HG03108 (cell line): ENCODE measurements at regions not wholly inside any gene's neighbourhood (a gene's known extent, or its start where the extent isn't known, plus 50 kb on each side); places are given as distances from the start of the nearest gene placed in this dataset.

Experiments
- ATAC-seq: cut with Tn5 transposase; IDR thresholded peaks from one replicate; pipeline ENCODE4 v1.9.1; 2021; ENCODE audit warnings: moderate library complexity; ENCODE audit not compliant: unreplicated experiment

DNA sequence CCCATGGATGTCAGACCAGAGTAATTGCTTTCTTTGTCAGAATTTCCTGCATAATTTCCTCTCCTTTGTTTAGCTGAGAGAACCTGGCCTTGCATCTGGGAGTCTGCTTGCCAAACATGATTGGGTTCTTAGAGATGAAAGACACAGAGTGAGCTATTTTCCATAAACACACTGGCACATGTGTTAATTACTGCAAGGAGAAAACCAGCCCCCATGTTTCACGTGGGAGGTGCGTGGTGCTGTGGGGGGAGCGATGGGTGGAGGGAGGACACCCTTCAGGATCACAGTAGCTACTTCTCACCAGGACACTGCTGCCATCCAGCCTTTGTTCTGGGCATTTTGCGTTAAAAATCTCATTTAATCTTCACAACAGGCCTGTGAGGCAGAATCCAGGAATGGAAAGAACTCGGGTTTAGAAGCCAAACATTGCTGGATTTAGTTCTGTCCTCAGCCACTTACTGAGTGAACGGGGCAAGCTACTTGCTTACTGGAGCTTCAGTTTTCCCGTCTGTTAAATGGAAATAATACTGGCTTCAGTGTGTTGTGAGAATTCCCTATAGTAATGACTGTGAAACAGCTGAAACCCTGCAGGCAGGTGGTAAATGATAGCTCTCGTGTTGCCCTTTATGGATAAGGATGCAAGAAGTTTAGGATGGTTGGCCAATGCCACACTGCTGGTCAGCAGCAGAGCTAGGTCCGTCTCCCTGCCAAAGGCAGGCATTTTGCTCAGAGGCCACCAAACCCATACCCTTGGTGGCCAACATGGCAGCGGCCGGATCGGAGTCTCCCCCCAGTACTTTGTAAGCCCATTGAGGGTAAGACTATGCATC lies 100.1 kb upstream of the ASAP2 start:
- no peak for ATAC-seq

DNA sequence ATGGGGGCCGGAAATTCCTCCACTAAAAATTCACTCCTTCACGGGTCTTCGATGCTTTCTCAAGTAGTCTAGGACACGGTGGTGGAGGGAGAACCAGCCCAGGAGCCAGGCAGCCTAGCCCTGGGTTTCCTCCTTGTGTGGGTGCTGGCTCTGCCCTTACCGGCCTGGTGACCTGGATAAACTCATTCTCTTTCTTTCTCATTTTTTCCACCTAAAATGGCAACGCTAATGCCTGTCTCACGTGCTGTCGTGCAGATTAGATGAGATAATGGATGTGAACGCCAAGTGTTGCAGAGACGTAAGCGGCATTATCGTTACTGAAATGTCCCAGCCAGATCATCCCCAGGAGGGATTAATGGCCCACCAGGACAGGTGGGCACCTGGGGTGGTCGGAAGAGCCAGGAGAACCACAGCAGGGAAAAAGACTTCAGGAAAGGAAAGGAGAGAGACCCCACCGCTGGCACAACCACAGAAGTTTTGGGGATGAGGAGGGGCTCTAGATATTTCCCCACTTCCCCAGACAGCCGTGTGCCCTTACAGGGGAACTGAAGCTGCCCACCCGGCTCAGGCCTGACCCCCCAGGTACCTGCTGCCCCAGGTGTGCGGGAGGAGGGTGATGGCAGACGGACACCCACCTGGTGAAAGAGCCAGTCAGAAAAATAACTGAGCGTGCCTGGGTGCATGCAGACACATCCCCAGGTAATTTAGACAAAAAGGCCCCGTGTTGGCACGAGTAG lies 100.8 kb upstream of the ASAP2 start:
- no peak for ATAC-seq

DNA sequence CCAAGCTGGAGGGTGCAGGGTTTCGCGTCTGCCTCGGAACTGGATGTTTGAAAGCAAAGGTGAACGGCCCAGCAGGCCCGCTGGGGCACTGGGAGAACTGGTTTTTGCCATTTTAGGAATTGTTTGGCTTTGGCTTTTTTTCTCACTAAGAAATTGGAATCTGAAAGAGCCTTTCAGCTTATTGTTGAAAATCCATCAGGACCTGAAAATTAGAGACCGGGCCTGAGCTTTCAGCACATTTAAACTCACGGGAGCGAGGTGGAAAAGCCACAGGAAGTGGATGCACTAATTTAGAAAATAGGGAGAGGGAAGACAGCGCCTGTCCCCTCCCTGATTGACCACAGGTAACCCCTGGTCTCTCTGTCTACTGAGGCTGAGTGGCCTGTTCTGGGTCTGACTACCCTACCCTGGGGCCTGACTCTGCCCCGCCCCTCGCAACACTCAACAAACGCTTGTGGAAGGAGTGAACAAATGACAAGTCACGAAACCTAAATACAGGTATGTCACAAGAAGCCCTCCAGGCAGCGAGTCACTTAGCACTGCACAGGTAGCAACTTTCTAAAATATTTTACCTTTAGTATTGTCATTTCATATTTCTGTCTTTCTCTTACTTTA lies 100.3 kb upstream of the MBOAT2 start:
- no peak for ATAC-seq

DNA sequence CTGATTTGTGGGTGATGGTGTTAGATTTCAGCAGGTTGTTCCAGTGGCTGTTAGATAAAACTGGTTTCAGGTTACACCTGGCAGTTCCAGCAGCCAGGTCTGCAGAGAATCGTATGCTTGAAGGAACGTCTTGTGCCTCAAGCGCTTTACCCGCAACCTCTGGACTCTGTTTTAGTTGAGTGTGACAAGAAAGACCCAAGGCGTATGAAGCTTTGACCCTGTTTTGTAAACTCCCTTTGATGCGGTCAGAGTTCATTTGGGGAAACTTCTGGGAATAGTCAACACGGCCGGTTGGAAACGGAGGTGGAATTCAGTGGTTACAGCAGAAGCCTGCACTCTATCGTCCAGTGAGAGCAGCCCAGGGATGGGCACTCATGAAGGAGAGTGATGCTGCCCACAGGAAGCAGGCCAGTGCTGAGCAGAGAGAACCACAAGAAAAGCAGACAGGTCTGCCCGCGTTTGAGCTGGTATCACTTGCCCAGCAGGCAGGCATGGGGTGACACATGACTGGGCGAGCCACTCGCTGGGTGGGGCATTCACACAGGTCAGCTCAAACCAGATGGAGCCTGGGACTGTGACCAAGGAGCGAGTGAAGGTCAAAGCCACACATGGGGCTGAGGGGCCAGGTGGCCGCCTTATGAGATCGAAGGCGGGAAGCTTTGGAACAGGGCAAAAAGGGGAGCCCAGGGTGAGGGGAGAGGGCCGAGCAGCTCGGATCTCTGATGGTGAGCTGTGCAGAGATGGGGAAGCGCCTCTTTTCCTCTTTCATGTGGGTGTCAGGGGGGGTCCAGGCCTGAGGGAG lies 99.6 kb upstream of the MBOAT2 start:
- ATAC-seq, result no peak

DNA sequence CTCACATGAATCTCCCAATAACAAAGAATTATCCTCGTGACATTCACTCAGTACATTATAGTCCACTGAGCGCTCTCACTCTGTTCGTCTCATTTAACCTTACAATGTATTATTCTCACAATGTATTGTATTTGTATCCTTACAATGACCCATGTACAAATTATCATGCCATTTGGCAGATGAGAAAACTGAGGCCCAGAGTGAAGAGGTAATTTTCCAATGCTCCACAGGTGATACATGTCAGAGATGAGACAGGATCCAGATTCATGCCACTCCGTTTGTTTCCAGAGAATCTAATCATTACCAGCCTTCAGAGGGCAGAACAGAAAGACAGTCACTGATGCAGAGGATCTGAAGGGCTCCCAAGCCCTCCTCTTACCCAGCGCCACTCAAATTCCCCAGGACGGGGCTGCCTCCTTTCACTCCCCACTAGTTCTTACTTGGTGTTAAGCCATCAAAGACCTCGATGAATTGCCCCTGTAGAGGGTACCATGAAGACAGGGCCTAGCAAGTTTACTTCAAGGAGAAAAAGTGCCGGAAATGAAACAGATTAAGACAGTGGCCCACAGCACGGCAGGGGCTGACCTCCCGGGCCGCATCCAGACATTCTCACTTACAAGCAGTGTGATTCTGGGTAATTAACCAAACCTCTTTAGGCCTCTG lies 98.4 kb upstream of the MBOAT2 start:
- ATAC-seq, result no peak

DNA sequence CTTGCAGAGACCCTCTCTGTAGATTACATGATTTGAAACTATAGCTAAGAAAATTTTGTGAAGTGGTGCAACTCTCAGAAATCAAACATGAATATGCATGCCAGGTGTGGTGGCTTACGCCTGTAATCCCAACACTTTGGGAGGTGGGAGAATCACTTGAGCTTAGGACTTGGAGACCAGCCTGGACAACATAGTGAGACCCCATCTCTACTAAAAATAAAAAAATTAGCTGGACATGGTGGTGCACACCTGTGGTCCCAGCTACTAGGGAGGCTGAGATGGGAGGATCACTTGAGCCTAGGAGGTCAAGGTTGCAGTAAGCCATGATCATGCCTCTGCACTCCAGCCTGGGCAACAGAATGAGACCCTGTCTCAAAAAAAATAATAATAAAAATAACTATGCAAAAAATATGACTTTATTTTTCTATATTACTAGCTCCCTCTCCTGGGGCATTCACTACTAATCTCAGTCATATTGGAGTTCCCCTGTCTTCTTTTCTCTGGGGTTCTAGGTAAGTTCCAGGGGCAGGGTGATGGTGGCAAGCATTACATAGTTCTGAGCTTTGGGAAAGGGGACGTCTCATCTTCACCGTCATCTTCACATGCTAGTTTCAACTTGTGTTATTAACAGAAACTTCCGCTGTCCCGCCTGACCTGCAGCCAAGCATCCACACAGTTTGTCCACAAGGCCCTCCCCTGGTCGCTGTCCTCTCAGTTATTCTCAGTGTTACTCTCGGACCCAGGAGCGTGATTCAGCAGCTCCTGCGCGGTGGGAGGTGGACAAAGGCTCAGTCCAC lies 96.8 kb upstream of the MBOAT2 start:
- ATAC-seq, result peak; percentile 51

DNA sequence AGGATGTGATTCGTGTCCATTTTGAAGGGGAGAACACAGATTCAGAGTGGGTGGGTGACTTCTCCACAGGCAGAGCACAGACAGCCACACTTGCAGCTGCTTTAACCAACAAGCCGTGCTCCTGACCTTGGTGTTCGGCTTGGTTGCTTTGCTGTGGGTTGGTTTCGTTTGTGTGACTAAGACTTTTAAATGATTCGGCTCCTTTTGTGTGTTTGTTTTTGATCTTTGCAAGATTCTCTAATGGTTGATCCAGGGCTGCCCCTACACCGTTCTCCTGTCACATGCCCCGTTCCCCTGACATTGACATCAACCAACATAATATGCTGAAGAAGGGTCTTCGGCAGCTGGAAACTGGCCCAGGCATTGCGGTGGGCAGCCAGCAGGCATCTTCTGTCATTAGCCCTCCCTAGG lies 95.9 kb upstream of the MBOAT2 start:
- ATAC-seq, result no peak

DNA sequence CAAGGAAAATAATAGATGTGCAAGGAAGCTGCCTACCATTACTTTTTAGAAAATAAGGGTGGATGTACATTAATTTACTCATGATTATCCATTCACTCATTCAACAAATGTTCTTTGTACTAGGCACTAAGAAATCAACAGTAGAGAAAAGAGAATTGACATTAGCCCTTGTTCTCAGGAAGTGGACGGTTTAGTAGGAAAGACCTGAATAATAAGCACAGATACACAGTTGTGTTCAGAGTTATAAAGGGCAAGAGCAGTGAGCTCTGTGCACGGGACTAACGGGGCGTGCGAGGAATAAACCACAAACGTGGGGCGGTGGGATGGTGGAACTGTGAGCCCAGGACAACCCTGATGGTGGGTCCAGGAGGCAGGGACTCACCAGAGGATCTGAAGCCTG lies 94.4 kb upstream of the MBOAT2 start:
- no peak for ATAC-seq

DNA sequence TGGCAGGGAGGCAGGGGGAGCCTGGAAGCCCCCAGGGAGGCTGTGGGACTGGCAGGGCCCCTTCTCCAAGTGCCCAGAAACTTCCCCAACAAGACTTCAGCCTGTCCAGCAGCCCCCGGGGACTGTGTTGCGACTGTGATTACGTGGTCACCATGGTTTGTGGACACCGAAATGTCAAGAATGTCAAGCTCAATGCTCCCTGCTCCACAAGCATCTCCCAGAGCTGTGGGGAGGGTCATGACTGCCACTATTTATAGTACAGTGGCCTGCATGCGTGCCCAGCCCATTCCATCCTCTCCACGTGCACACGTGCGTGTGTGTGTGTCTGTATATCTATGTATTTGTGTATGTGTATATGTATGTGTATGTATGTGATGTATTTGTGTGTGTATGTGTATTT lies 93.8 kb upstream of the MBOAT2 start:
- no peak for ATAC-seq

DNA sequence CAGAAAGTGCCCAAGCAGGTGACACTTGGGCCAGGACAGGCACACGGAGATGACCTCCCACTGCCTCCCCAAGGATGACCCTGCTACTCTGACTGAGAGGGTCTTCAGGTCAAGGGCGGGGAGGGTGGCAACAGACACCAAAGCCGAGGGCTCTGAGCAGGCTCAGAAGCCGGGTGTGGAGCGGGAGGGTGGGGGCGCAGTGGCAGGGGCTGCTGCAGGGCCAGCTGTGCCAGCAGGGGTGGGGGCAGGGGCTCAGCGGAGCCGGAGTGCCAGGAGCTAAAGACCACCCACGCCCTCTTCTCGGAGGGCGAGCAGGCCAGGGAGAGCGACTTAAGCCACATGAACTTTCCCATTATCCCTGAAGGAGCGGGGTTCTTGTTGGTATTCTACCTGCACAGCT lies 93.3 kb upstream of the MBOAT2 start:
- no peak for ATAC-seq

DNA sequence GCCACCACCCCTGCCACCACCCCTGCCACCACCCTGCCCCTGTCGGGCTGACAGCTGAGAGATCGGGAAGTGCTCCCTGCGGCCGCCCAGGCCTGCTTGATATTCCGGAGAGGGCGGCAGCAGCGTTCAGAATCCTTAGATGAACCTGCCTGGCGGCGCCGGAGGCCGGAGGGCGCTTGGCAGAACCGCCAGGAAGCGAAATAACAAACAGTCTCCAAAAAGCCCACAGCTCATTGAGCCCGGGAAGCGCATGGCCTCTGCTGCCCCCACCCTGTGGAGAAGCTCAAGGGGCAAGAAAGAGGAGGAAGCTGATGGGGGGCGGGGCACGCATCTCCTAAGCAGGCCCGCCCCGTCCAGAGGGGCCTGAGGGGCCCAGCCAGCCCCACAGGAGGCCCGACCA lies 92.2 kb upstream of the MBOAT2 start:
- ATAC-seq, result no peak

DNA sequence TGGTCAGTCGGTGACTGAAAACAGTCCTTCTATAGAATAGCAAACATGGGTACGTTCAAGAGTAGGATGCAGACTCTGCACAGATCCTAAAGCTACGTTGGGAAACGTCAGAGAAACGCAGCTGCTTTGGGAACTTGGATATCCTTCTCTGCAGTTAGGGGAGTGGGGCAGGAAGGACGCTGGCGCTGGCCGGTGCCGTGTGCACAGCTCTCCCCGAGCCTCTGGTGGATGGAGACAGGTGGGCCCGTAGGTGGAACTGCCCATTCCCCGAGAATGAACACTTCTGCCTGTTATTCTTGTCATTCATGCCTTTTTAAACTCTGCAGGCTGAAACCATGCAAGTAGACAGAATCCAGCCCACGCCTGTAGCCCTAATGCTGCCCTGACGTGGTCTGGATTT lies 91.7 kb upstream of the MBOAT2 start:
- ATAC-seq, result no peak

DNA sequence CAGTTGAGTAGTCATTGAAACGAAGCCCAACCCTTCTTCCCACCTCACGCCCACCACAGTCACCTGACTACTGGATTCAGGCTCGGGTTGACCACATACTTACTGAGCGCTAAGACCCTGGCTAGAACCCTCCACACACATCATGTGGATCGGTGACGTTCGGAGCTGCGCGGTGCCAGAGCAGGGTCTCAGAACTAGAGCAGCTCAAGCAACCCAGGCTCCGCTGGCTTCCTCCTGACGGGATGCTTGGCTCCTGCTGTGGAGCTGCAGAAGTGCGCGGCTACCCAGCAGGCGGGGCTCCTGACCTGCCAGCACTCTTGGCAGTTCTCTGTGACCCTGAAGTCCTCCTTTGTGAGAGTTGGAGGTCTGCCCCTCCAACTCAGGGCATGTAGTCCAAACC lies 90.6 kb upstream of the MBOAT2 start:
- no peak for ATAC-seq

DNA sequence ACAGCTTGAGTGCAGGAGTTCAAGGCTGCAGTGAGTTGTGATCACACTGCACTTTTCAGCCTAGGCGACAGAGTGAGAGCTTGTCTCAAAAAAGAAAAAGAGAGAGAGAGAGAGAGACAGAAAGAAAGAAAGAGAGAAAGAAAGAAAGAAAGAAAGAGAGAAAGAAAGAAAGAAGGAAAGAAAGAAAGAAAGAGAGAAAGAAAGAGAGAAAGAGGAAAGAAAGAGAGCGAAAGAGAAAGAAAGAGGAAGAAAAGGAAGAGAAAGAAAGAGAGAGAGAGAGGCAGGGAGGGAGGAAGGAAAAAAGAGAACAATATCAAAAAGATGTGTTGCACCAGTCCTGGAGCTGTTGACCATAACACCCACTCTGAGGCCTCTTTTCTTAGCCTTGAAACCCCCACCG lies 89.8 kb upstream of the MBOAT2 start:
- no peak for ATAC-seq

DNA sequence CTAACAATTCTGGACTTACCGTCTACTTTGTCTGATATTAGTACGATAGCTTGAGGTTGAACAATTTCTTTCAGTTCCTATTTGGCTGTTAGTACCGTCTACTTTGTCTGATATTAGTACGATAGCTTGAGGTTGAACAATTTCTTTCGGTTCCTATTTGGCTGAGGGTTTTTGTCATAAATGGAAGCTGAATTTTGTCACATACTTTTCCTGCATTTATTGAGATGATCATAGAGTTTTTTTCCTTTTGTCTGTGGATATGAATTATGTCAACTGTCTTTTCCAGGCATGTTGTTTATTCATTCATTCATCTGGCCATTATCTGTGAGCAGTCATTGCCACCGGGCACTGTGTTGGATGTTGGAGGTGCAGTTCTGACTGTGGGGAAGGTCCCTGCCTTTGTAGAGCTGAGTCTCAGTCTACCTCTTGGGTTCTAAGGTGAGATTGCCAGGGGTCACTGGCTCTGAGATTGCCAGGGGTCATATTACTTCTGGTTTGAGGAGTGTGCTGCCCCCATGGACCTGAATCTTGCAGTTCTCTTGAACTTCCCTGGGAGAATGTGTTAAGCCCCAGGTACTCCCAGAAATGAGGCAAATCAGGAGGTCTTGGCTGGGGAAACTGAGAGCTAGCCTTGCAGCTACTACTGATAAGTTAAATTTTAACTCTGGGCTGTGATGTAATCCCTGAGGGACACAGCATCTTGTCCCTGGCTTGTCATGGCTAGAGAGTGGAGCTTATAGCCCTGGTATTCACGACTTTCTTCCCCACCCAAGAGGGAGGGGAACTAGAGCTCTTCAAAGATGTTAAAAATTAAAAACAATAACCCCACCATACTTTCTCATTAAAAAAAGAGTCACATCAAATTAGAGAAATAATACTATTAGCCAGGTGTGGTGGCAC lies 89.1 kb upstream of the MBOAT2 start:
- peak; percentile 79 for ATAC-seq

DNA sequence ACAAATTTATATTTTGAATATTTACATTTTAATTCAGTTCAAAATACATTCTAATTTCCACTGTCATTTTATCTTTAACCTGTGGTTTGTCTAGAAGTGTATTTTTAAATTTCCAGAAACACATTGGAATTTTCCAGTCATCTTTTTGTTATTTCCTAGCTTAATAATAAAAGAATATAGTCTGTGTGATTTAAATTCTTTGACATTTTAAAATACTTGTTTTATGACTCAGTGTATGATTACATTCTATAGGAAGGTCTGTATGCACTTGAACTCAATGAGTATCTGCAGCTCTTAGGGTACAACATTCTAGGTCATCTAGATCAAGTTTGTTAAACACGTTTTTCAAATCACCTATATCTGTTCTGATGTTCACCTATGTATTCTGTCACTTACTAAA lies 88.3 kb upstream of the MBOAT2 start:
- ATAC-seq, result peak; percentile 1

DNA sequence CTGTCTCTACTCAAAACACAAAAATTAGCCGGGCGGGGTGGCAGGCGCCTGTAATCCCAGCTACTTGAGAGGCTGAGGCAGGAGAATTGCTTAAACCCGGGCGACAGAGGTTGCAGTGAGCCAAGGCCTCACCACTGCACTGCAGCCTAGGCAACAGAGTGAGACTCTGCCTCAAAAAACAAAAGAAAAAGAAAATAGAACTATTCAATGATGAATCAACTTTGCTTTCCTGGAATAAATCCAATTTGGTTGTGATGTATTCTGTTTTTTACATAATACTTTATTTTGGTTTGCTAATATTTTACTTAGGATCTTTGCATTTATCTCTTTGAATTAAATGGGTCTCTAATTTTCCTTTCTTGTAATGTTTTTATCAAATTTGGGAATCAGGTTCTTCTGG lies 86.3 kb upstream of the MBOAT2 start:
- no peak for ATAC-seq

DNA sequence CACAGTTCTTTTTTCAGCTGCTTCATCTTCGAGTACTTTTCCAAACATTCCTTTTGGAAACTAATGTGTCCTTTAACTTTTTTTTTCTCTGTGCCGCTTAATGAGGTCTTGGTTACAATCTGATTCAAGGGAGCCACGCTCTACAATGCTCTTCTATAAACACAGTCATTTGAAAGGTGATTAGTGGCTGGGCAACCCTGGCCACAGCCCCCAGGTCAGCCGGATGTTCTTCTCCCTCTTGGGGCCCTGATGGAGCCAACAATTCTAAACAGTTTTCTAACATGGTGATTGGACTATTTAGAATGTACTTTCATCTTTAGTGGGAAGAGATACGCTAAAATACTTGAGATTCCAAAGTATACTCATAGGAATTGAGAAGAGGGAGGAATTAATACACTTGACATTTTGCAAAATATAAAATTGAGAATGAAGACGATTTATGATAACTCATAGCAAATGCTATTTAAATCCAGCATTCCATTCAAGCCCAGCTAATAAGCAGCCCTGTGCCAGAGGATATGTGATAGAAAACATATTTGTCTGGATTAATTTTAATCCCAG lies 83.7 kb upstream of the MBOAT2 start:
- ATAC-seq, result no peak

DNA sequence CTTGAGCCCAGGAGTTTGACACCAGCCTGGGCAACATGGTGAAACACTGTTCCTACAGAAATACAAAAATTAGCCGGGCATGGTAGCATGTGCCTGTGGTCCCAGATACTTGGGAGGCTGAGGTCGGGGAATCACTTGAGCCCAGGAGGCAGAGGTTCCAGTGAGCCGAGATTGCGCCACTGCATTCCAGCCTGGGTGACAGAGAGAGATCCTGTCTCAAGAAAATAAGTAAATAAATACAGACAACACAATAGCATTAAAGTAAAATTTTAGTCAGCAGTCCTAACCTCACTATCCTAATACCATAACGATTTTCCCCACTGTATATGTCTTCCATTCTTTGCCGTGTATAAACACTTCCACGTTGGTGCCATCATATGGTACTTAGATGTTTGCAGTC lies 83.0 kb upstream of the MBOAT2 start:
- ATAC-seq, result no peak
